Upper lobe of right lung (tissue), 1 donor: ENCODE measurements at regions not wholly inside any gene's neighbourhood (a gene's known extent, or its start where the extent isn't known, plus 50 kb on each side); places are given as distances from the start of the nearest gene placed in this dataset.

ENCODE experiments used
- ATAC-seq: fragments of 200-7000 bp; cut with Tn5 transposase; one replicate; pipeline ENCODE4 v1.9.1; 2020; ENCODE audit warnings: mild to moderate bottlenecking, moderate library complexity
- DNase-seq: peaks from one replicate; pipeline ENCODE4 v3.0.0-alpha.2; 2020
- H3K27ac ChIP-seq: fragments of 200-600 bp; one replicate; pipeline ENCODE4 v1.8.0; 2022
- H3K27me3 ChIP-seq: fragments of 200-600 bp; one replicate; pipeline ENCODE4 v1.8.0; 2022; ENCODE audit warnings: mild to moderate bottlenecking
- H3K36me3 ChIP-seq: fragments of 200-600 bp; one replicate; pipeline ENCODE4 v1.8.0; 2022
- H3K4me1 ChIP-seq: fragments of 200-600 bp; one replicate; pipeline ENCODE4 v1.8.0; 2022
- H3K4me3 ChIP-seq: fragments of 200-600 bp; one replicate; pipeline ENCODE4 v1.8.0; 2022; ENCODE audit warnings: mild to moderate bottlenecking
- H3K9me3 ChIP-seq: fragments of 200-600 bp; one replicate; pipeline ENCODE4 v1.8.0; 2022
- intact Hi-C: fragments of 100-400 bp; cut with DNase I; formaldehyde crosslinking; loops from one replicate; pipeline ENCODE4 v1.11.0; 2022
- TF ChIP-seq, protein P1 (sequence below): fragments of 200-600 bp; IDR thresholded peaks from one replicate; pipeline ENCODE4 v1.8.0; 2022; ENCODE audit warnings: antibody characterized with exemption
- donor health status: DM: no; HTN: yes; CAD: no; lungs with severe emphysema.

DNA sequence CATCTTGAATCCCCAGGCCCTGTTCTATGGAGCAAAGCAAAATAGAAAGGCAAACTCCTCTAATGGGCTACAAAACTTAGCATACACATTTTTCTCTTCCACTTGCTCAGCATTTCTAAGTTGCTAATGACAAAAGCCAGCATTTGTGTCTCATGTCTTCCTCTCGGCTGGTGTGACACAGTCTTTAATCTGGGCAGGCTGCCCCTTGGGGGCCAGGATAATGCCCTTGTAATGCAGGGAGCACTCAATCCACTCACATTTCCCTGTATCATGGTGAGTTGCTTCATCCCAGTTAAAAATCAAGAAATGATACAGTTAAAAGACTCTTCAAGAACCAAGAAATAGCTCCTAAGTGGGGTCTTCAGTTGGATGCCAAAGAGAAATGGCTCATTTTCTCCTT lies 109.1 kb upstream of the FBXO11 start:
- DNase-seq, result no peak
- Histone ChIP-seq H3K4me3 (no peak overlapping the region), H3K27me3 (no peaks in the 10 kb centered on the region), H3K36me3 (no peaks in the 10 kb centered on the region), H3K4me1 (no peaks in the 10 kb centered on the region), H3K27ac (no peak overlapping the region), H3K9me3 (no peaks in the 10 kb centered on the region)
- TF ChIP-seq, protein P1, sequence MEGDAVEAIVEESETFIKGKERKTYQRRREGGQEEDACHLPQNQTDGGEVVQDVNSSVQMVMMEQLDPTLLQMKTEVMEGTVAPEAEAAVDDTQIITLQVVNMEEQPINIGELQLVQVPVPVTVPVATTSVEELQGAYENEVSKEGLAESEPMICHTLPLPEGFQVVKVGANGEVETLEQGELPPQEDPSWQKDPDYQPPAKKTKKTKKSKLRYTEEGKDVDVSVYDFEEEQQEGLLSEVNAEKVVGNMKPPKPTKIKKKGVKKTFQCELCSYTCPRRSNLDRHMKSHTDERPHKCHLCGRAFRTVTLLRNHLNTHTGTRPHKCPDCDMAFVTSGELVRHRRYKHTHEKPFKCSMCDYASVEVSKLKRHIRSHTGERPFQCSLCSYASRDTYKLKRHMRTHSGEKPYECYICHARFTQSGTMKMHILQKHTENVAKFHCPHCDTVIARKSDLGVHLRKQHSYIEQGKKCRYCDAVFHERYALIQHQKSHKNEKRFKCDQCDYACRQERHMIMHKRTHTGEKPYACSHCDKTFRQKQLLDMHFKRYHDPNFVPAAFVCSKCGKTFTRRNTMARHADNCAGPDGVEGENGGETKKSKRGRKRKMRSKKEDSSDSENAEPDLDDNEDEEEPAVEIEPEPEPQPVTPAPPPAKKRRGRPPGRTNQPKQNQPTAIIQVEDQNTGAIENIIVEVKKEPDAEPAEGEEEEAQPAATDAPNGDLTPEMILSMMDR, result no peak
- intact Hi-C loops, result no loop called here
- no peak for ATAC-seq

DNA sequence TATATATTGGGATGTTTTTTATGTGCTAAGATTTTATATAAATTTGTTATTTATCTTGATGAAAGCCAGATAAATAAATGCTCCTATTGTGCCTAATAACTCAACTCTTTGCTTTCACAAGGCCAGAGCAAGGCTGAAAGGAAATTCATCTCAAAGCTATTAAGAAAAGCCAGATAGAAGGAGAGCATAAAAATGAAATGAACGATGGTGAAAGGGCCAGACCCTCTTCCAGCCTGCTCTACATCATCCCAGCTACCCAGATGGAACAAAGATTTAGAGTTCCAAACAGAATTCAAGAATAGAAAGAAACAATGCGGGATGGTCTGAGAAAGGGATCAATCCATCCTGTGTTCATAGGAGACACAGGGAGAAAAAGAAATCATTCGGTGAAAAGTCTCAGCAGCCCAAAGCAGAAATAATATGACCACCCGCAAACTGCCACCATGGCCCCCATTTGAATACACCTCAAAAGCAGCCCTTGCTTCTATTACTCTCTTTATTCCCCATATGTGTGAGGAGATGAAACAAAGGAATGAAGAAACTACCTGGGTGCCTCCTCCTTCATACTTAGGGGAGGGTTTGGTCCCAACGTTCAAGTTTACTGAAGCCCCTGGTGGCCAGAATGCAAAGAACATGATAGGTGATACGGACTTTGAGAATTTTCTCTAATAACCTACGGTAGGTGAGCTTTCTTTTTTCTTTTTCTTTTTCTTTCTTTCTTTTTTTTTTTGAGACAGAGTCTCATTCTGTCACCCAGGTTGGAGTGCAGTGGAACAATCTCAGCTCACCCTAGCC lies 110.1 kb upstream of the FBXO11 start:
- TF ChIP-seq, protein P1, result no peak
- H3K9me3 ChIP-seq, result no peaks in the 10 kb centered on the region
- H3K36me3 ChIP-seq, result no peaks in the 10 kb centered on the region
- no peaks in the 10 kb centered on the region for H3K27me3 ChIP-seq
- H3K4me3 ChIP-seq, result no peak overlapping the region
- no peak for DNase-seq
- H3K27ac ChIP-seq, result no peak overlapping the region
- no peak for ATAC-seq
- intact Hi-C loops, result no loop called here
- no peaks in the 10 kb centered on the region for H3K4me1 ChIP-seq

DNA sequence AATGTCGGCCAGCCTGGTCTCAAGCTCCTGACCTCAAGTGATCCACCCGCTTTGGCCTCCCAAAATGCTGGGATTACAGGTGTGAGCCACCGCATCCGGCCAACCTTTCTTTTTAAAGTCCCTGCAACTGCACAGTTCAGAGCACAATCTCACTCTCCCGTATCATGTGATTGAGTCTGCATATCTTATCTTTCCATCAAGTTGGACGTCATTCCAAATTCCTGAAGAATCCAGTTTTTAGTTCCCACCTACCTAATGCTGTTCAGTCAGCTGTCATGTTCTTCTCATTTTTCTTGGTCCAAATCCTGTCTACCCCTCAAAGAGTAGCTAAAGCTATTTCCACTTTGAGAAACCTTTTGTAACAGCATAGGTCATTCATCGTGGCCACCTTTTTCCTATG lies 110.8 kb upstream of the FBXO11 start:
- Histone ChIP-seq H3K4me3 (no peak overlapping the region), H3K9me3 (no peaks in the 10 kb centered on the region), H3K36me3 (no peaks in the 10 kb centered on the region), H3K4me1 (no peaks in the 10 kb centered on the region), H3K27me3 (no peaks in the 10 kb centered on the region), H3K27ac (no peak overlapping the region)
- intact Hi-C loops, result no loop called here
- TF ChIP-seq, protein P1, result no peak
- DNase-seq (no peak), ATAC-seq (no peak)

DNA sequence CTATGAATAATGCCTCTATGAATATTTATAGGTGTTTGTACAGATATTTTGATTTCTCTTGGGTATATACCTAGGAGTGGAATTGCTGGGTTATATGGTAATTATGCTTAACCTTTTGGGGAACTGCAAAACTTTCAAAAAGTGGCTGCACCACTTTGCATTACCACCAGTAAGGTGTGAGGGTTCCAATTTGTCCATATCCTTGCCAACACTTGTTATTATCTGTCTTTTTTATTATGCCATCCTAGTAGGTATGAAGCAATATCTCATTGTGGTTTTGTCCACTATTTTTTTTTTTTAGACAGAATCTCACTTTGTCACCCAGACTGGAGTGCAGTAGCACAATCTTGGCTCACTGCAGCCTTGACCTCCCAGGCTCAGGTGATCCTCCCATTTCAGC lies 112.2 kb upstream of the FBXO11 start:
- Histone ChIP-seq H3K27me3 (no peaks in the 10 kb centered on the region), H3K9me3 (no peaks in the 10 kb centered on the region), H3K36me3 (no peaks in the 10 kb centered on the region), H3K27ac (no peak overlapping the region), H3K4me3 (no peak overlapping the region), H3K4me1 (no peaks in the 10 kb centered on the region)
- TF ChIP-seq, protein P1, result no peak
- no peak for DNase-seq
- intact Hi-C loops, result no loop called here
- no peak for ATAC-seq

DNA sequence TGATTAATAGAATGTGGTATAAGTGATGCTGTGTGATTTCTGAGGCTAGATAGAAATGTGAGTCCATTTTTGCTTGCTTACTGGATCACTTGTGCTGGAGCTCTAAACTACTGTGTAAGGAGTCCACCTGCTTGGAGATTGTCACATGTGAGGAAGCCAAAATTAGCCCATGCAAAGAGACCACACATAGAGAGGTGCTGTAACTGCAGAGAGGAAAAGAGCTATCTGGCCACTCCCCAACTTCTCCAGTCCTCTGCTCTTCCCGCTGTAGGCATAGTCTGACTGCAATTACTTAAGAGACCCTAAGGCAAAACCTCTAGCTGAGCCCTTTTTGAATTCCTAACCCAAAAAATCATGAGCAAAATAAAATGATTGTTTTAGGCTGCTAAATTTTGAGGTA lies 120.6 kb upstream of the FBXO11 start:
- H3K27me3 ChIP-seq, result no peaks in the 10 kb centered on the region
- H3K9me3 ChIP-seq, result no peaks in the 10 kb centered on the region
- no peak for ATAC-seq
- H3K27ac ChIP-seq, result no peak overlapping the region
- intact Hi-C loops, result no loop called here
- no peak overlapping the region for H3K4me3 ChIP-seq
- H3K36me3 ChIP-seq, result no peaks in the 10 kb centered on the region
- TF ChIP-seq, protein P1, result no peak
- H3K4me1 ChIP-seq, result no peaks in the 10 kb centered on the region
- DNase-seq, result no peak

DNA sequence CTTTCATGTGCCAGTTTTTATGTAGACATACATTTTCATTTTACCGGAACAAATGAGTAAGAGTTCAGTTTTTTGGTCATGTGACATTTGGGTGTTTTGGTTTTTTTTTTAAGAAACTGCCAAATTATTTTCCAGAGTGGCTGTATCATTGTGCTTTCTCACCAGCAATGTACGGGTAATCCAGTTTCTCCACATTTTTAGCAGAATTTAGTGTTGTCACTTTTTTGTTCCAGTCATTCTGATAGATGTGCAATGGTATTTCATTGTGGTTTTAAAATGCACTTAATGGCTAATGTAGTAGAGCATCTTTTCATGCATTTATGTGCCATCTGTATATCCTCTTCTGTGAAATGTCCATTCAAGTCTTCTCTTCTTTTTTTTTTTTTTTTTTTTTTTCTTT lies 126.5 kb upstream of the FBXO11 start:
- Histone ChIP-seq H3K4me3 (no peak overlapping the region), H3K4me1 (no peaks in the 10 kb centered on the region), H3K9me3 (no peaks in the 10 kb centered on the region), H3K27ac (no peak overlapping the region), H3K27me3 (no peaks in the 10 kb centered on the region), H3K36me3 (no peaks in the 10 kb centered on the region)
- intact Hi-C loops, result no loop called here
- ATAC-seq, result no peak
- no peak for DNase-seq
- TF ChIP-seq, protein P1, result no peak
